Progenitor cell of endocrine pancreas (in vitro differentiated cells): ENCODE measurements at regions not wholly inside any gene's neighbourhood (a gene's known extent, or its start where the extent isn't known, plus 50 kb on each side); places are given as distances from the start of the nearest gene placed in this dataset.

Experiments
- DNase-seq: peaks from one replicate; pipeline ENCODE4 v3.0.0; 2021; ENCODE audit warnings: low spot score; ENCODE audit not compliant: unreplicated experiment
- H3K27ac Mint-ChIP-seq: 2 replicates; pipeline ENCODE4 v1.8.0; 2021; ENCODE audit warnings: mild to moderate bottlenecking, moderate library complexity, mixed read lengths
- H3K27me3 Mint-ChIP-seq: 2 replicates; pipeline ENCODE4 v1.8.0; 2021; ENCODE audit warnings: mixed read lengths
- H3K36me3 Mint-ChIP-seq: 2 replicates; pipeline ENCODE4 v1.8.0; 2022; ENCODE audit warnings: mixed read lengths; ENCODE audit not compliant: insufficient read depth
- H3K4me1 Mint-ChIP-seq: 2 replicates; pipeline ENCODE4 v1.8.0; 2021; ENCODE audit warnings: low read depth, mixed read lengths
- H3K4me3 Mint-ChIP-seq: 2 replicates; pipeline ENCODE4 v1.8.0; 2021; ENCODE audit warnings: low read depth, mild to moderate bottlenecking, moderate library complexity, mixed read lengths
- H3K9me3 Mint-ChIP-seq: 2 replicates; pipeline ENCODE4 v1.8.0; 2021; ENCODE audit warnings: low read depth, mixed read lengths
- TF ChIP-seq, protein P1 (sequence below): fragments of 200-600 bp; sonication (generic); IDR thresholded peaks from one replicate; pipeline ENCODE4 v1.5.0; 2021; ENCODE audit warnings: antibody characterized with exemption, mild to moderate bottlenecking; ENCODE audit not compliant: unreplicated experiment

DNA sequence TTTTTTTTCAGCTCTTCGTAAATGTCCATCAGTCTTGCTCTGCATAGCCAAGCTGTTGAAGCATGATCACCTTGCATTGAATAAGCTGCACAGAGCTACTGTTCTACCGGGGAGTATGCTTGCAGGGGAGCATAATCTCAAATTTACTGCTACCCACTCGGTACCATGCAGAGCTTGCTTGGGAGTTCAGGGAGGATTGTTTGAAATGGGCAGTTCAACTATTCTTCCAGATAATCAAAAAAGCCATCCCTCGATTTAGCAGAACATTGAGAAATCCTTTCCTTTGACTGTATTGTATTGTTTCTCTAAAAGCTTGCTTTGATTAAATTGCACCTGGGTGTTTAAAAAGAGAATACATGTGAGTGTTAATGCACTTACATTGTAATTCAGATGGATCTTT lies 332.6 kb downstream of the UTRN start:
- Mint-ChIP-seq H3K4me3 (no peak overlapping the region), H3K4me1 (peaks cover 12% of the 10 kb centered on the region), H3K27me3 (no peaks in the 10 kb centered on the region), H3K27ac (no peak overlapping the region), H3K9me3 (peaks cover 4% of the 10 kb centered on the region), H3K36me3 (peaks cover 3% of the 10 kb centered on the region)
- DNase-seq = no peak
- TF ChIP-seq, protein P1, sequence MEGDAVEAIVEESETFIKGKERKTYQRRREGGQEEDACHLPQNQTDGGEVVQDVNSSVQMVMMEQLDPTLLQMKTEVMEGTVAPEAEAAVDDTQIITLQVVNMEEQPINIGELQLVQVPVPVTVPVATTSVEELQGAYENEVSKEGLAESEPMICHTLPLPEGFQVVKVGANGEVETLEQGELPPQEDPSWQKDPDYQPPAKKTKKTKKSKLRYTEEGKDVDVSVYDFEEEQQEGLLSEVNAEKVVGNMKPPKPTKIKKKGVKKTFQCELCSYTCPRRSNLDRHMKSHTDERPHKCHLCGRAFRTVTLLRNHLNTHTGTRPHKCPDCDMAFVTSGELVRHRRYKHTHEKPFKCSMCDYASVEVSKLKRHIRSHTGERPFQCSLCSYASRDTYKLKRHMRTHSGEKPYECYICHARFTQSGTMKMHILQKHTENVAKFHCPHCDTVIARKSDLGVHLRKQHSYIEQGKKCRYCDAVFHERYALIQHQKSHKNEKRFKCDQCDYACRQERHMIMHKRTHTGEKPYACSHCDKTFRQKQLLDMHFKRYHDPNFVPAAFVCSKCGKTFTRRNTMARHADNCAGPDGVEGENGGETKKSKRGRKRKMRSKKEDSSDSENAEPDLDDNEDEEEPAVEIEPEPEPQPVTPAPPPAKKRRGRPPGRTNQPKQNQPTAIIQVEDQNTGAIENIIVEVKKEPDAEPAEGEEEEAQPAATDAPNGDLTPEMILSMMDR = no peak

GRCh38 chr6:144619966-144620365 lies 334.8 kb downstream of the UTRN start:
- no peak overlapping the region for H3K4me3 Mint-ChIP-seq
- H3K36me3 Mint-ChIP-seq = no peaks in the 10 kb centered on the region
- DNase-seq = no peak
- H3K27me3 Mint-ChIP-seq = no peaks in the 10 kb centered on the region
- H3K4me1 Mint-ChIP-seq = peaks cover 8% of the 10 kb centered on the region
- H3K27ac Mint-ChIP-seq = no peak overlapping the region
- H3K9me3 Mint-ChIP-seq = no peaks in the 10 kb centered on the region
- TF ChIP-seq, protein P1 = no peak

- H3K36me3 Mint-ChIP-seq = no peaks in the 10 kb centered on the region
- no peak overlapping the region for H3K4me3 Mint-ChIP-seq
- H3K27me3 Mint-ChIP-seq = no peaks in the 10 kb centered on the region
- no peaks in the 10 kb centered on the region for H3K9me3 Mint-ChIP-seq
- DNase-seq = no peak
- H3K4me1 Mint-ChIP-seq = peaks cover 17% of the 10 kb centered on the region
- H3K27ac Mint-ChIP-seq = no peak overlapping the region
- TF ChIP-seq, protein P1 = no peak
These were observed 336.2 kb downstream of the UTRN start for GRCh38 chr6:144621332-144621731.

DNA sequence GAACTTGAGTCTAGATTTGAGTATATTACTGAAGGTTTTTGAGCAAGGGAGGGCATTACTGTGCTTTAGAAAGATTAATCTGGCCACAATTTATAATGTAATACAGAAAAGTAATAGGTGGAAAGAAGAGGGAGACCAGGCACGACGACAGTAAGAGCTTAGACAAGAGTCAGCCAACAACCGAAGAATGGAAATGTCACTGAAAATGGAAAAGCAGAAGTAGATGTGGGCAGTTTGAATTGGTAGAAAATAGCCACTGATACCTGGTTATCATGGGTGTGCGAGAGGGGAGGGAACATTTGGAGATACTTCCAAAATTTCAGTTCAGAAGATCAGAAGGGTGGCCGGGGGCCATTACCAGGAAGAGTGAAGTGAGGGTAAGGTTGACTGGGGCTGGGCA lies 339.1 kb downstream of the UTRN start:
- peaks cover 2% of the 10 kb centered on the region for H3K36me3 Mint-ChIP-seq

DNA sequence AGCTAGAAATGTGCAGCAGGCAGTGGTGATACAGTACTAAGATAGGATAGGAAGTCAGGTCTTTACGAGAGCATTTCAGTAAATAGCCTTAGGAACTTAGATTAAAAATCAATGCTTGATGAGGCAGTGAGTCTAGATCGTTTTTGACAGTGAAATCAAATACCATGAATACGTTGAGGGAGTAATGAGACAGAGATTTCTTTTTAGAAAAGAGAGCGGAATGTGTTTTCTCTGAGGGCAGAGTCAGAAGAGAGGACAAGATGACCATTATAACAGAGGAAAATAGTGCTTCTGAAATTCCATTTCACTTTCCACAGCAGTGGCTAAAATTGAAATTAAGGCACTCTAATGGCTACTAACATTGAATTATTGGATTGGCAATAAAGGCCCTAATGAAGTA lies 339.6 kb downstream of the UTRN start:
- TF ChIP-seq, protein P1 = no peak
- peaks cover 4% of the 10 kb centered on the region for H3K36me3 Mint-ChIP-seq
- DNase-seq = no peak
- H3K4me3 Mint-ChIP-seq = no peak overlapping the region
- no peaks in the 10 kb centered on the region for H3K27me3 Mint-ChIP-seq
- H3K27ac Mint-ChIP-seq = no peak overlapping the region
- peaks cover 2% of the 10 kb centered on the region for H3K9me3 Mint-ChIP-seq
- H3K4me1 Mint-ChIP-seq = peaks cover 17% of the 10 kb centered on the region

More for the DNA sequence above, 339.1 kb downstream of the UTRN start:
- Mint-ChIP-seq H3K27ac (no peak overlapping the region), H3K4me3 (no peak overlapping the region), H3K27me3 (no peaks in the 10 kb centered on the region), H3K4me1 (peaks cover 17% of the 10 kb centered on the region), H3K9me3 (peaks cover 2% of the 10 kb centered on the region)
- DNase-seq = no peak
- TF ChIP-seq, protein P1 = no peak
